ENCODE measurements at regions not wholly inside any gene's neighbourhood (a gene's known extent, or its start where the extent isn't known, plus 50 kb on each side); places are given as distances from the start of the nearest gene placed in this dataset.

DNA sequence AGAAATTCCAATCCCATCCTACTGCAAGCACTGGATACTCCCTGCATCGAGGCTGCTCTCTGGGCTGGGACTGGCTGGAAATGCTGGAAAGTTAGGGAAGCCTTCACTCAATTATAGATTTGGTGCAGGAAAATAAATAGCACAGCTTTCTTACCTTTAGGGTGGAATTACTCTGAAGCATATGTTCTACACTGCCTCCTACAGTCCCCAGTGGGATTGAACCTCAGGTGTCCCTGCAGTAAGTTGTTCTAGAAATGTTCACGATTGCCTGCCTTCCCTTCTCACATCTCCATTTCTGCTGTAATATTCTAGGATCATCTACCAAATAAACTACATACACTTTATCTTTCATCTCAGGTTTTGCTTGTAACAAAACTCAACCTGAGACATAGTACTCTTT is 536.7 kb upstream of the LMCD1 start:
- H3K4me1 ChIP-seq: no peaks in the 10 kb centered on the region
- no peaks in the 10 kb centered on the region for H3K27me3 ChIP-seq
- no peak overlapping the region for H3K4me3 ChIP-seq
- H3K9me3 ChIP-seq: no peaks in the 10 kb centered on the region
- no peak for DNase-seq
- TF ChIP-seq POLR2A (IDR thresholded peaks at IDR 0.05): no peak
- TF ChIP-seq, protein P1, sequence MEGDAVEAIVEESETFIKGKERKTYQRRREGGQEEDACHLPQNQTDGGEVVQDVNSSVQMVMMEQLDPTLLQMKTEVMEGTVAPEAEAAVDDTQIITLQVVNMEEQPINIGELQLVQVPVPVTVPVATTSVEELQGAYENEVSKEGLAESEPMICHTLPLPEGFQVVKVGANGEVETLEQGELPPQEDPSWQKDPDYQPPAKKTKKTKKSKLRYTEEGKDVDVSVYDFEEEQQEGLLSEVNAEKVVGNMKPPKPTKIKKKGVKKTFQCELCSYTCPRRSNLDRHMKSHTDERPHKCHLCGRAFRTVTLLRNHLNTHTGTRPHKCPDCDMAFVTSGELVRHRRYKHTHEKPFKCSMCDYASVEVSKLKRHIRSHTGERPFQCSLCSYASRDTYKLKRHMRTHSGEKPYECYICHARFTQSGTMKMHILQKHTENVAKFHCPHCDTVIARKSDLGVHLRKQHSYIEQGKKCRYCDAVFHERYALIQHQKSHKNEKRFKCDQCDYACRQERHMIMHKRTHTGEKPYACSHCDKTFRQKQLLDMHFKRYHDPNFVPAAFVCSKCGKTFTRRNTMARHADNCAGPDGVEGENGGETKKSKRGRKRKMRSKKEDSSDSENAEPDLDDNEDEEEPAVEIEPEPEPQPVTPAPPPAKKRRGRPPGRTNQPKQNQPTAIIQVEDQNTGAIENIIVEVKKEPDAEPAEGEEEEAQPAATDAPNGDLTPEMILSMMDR (IDR thresholded peaks at IDR 0.05): no peak
- no peaks in the 10 kb centered on the region for H3K36me3 ChIP-seq
- no peak overlapping the region for H3K27ac ChIP-seq
- WGBS, 2 donors: 51 to 67% methylated on average over 1 to 2 of the region's 2 CpGs
- intact Hi-C loops (cut with DNase I): no loop called here

DNA sequence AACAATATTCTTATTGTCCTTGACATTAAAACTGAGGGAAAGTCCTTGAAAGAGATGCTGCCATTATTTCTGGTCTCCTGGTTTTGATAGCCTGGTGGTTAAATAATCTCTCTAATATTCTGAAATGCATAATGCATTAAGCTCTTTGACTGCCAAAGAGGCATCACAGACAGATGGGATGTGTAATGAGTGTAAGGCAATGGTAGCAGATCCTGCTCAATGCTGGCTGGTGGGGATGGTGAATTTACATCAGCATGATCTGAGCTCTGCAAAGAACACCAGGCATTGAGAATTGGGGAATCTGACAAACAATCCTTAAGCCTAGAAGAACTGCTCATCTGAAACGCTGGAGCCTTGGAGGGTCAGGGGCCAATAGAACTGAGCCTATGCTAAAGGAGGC is 528.6 kb upstream of the LMCD1 start:
- Histone ChIP-seq H3K4me1 (no peaks in the 10 kb centered on the region), H3K9me3 (no peaks in the 10 kb centered on the region), H3K27ac (no peak overlapping the region), H3K36me3 (no peaks in the 10 kb centered on the region), H3K4me3 (no peak overlapping the region), H3K27me3 (no peaks in the 10 kb centered on the region)
- intact Hi-C loops (cut with DNase I): no loop called here
- TF ChIP-seq, protein P1 (IDR thresholded peaks at IDR 0.05): no peak
- no peak for TF ChIP-seq POLR2A (IDR thresholded peaks at IDR 0.05)
- WGBS, 2 donors: 25 to 30% methylated on average over 1 of the region's 1 CpG
- DNase-seq: no peak

DNA sequence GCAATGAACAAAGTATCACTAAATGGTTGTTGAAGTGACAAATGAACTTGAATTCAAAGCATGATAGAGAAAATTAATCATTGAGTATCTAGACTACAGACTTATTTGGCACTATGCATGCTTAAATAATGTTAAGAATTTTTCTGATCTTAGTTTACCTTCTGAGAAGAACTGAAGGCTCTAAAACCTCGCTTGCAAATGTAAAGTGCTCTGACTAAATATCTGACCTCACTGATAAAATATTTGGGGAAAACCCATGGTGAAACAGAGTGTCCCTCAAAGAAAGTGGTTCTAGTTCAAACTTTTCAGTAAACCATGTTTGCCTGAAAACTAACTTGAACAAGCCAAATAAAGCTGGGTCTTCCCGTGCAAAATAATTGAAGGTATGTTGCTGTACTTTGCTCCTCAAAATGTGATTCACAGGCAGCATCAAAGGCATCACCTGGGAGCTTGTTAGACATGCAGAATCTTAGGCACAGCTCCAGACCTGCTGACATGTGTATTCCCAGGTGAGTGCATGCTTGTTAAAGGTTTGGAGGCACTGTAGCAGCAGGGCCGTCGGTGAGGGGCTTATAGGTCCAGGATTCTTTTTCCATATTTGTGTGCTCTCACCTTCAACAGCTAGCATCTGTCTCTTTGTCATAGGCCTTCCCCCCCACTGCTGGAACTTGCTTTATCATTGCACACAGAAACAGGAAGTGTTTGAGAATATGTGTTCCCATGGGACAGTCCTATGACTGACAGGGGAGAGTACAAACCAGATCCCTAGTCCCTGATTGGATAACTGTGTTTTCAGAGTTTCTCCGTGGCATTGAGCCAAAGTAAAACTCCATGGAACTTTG is 524.2 kb upstream of the LMCD1 start:
- Histone ChIP-seq H3K36me3 (no peaks in the 10 kb centered on the region), H3K4me1 (no peaks in the 10 kb centered on the region), H3K27ac (no peak overlapping the region), H3K4me3 (no peak overlapping the region), H3K9me3 (no peaks in the 10 kb centered on the region), H3K27me3 (no peaks in the 10 kb centered on the region)
- intact Hi-C loops (cut with DNase I): no loop called here
- TF ChIP-seq POLR2A (IDR thresholded peaks at IDR 0.05): no peak
- TF ChIP-seq, protein P1 (IDR thresholded peaks at IDR 0.05): no peak
- 34 to 42% methylated on average over 5 of the region's 5 CpGs for WGBS, 2 donors
- DNase-seq: no peak

DNA sequence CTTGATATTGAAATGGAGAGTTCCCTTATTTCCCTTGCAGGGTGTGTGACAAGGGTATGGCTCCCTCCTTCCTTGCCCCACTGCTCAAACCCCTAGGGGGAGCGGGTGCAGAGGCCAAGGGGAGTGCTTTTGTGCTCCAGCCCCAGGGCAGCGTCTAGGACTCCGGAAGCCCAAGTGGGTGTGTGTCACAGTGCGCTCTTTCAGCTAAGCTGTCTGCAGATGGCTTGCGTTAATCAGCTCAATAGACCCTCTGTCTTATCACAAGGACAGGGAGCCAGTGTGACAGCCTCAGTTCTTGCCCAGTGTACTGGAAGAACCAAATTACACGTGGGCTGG is 523.6 kb upstream of the LMCD1 start:
- TF ChIP-seq POLR2A (IDR thresholded peaks at IDR 0.05): no peak
- TF ChIP-seq, protein P1 (IDR thresholded peaks at IDR 0.05): no peak
- DNase-seq: no peak
- H3K27me3 ChIP-seq: no peaks in the 10 kb centered on the region
- H3K9me3 ChIP-seq: no peaks in the 10 kb centered on the region
- H3K4me3 ChIP-seq: no peak overlapping the region
- intact Hi-C loops (cut with DNase I): no loop called here
- 48 to 63% methylated on average over 1 to 4 of the region's 6 CpGs for WGBS, 2 donors
- H3K36me3 ChIP-seq: no peaks in the 10 kb centered on the region
- H3K4me1 ChIP-seq: no peaks in the 10 kb centered on the region
- no peak overlapping the region for H3K27ac ChIP-seq

DNA sequence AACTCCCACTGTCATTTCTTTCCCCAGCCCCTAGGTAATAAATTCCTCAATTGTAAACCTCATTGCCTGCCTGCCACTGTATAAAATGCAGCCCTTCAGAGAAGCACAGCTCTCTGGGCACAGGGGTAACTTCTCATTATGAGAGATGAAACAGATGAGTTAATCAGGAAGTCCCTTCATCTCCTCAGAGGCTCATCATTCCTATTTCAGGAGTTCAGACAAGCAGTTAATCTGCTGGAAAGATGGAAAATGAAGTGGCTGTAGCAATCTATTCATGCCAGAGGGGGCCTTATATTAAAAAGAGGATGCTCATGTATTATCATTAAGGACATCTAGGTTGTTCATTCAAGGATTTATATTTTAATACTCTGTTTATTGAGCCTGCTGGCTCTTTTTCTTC is 519.5 kb upstream of the LMCD1 start:
- Histone ChIP-seq H3K36me3 (no peaks in the 10 kb centered on the region), H3K4me1 (no peaks in the 10 kb centered on the region), H3K4me3 (no peak overlapping the region), H3K27ac (no peak overlapping the region), H3K27me3 (no peaks in the 10 kb centered on the region), H3K9me3 (no peaks in the 10 kb centered on the region)
- intact Hi-C loops (cut with DNase I): no loop called here
- TF ChIP-seq POLR2A (IDR thresholded peaks at IDR 0.05): no peak
- TF ChIP-seq, protein P1 (IDR thresholded peaks at IDR 0.05): no peak
- no peak for DNase-seq
